OCI-LY3 (cell line): ENCODE measurements at regions not wholly inside any gene's neighbourhood (a gene's known extent, or its start where the extent isn't known, plus 50 kb on each side); places are given as distances from the start of the nearest gene placed in this dataset.

Experiments
- EZH2phosphoT487 ChIP-seq: fragments of 200-600 bp; shearing (Covaris generic); IDR thresholded peaks from 2 replicates; pipeline ENCODE4 v1.6.1; 2018; ENCODE audit warnings: antibody characterized with exemption, mixed run types, low read depth
- TF ChIP-seq, protein P1 (sequence below): fragments of 200-600, 300-600 bp; sonication (generic); IDR thresholded peaks from 2 replicates; pipeline ENCODE4 v1.5.1; 2014; ENCODE audit warnings: antibody characterized with exemption, low read length, low read depth

DNA sequence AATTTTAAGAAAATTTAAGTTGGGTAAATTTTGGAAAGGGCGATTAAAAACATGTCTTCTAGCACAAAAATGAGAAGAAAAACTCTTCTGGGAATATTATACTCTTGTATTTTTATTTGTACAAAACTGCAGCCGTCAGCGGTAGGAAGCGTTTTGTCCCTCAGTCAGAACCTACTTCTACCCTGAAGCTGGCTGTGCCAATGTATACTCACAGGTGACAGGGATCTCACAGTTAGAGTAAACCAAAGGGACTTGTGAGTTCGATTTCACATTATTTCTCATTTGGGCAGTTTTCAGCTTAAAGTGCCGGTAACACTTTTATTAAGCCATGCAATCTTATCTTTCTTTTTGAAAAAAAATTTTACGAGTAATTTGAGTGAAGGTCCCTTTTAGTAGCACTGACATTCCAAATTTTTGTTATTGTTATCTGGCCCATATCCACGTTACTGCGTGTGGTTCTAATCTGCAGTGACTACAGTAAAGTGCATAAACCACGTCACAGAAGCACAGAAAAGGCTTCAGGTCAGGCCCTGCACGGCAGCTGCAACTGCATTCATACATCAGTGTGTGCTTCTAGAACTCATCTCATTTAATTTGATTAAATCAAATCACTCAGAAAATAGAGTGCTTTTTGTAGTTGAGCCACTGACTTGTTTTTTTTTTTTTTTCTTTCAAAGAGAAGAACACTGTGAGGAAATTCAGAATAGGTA is 387.3 kb downstream of the LIG4 start:
- TF ChIP-seq, protein P1, sequence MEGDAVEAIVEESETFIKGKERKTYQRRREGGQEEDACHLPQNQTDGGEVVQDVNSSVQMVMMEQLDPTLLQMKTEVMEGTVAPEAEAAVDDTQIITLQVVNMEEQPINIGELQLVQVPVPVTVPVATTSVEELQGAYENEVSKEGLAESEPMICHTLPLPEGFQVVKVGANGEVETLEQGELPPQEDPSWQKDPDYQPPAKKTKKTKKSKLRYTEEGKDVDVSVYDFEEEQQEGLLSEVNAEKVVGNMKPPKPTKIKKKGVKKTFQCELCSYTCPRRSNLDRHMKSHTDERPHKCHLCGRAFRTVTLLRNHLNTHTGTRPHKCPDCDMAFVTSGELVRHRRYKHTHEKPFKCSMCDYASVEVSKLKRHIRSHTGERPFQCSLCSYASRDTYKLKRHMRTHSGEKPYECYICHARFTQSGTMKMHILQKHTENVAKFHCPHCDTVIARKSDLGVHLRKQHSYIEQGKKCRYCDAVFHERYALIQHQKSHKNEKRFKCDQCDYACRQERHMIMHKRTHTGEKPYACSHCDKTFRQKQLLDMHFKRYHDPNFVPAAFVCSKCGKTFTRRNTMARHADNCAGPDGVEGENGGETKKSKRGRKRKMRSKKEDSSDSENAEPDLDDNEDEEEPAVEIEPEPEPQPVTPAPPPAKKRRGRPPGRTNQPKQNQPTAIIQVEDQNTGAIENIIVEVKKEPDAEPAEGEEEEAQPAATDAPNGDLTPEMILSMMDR, result no peak
- no peak for TF ChIP-seq EZH2phosphoT487
